Stimulated activated CD8-positive, alpha-beta memory T cell treated with anti-CD3 and anti-CD28 coated beads, Interleukin-4, amount 100 ng/mL, for 48 hours (primary cell): ENCODE measurements at regions not wholly inside any gene's neighbourhood (a gene's known extent, or its start where the extent isn't known, plus 50 kb on each side); places are given as distances from the start of the nearest gene placed in this dataset.

Experiments used
- DNase-seq: peaks from one replicate; pipeline ENCODE4 v3.0.0-alpha.2; 2020

- DNase-seq: no peak
These were observed 112.0 kb downstream of the TMCO5A start for GRCh38 chr15:38046257-38047051.

- DNase-seq: no peak
These were observed 113.6 kb downstream of the TMCO5A start for GRCh38 chr15:38048001-38048455.

- DNase-seq: no peak
These were observed 115.5 kb downstream of the TMCO5A start for GRCh38 chr15:38049891-38050290.

- no peak for DNase-seq
These were observed 116.3 kb downstream of the TMCO5A start for GRCh38 chr15:38050529-38051448.

GRCh38 chr15:38053205-38053604, 118.8 kb downstream of the TMCO5A start:
- DNase-seq: no peak

GRCh38 chr15:38053776-38054175, 119.3 kb downstream of the TMCO5A start:
- no peak for DNase-seq

- DNase-seq: no peak
These were observed 120.0 kb downstream of the TMCO5A start for GRCh38 chr15:38054488-38054887.

- no peak for DNase-seq
These were observed 124.2 kb downstream of the TMCO5A start for GRCh38 chr15:38058596-38059075.

GRCh38 chr15:38059665-38060064, 125.2 kb downstream of the TMCO5A start:
- no peak for DNase-seq

- DNase-seq: no peak
These were observed 127.6 kb downstream of the TMCO5A start for GRCh38 chr15:38061856-38062649.

- no peak for DNase-seq
These were observed 128.3 kb downstream of the TMCO5A start for GRCh38 chr15:38062696-38063095.

- no peak for DNase-seq
These were observed 131.4 kb downstream of the TMCO5A start for GRCh38 chr15:38065721-38066345.

GRCh38 chr15:38066612-38067011, 132.2 kb downstream of the TMCO5A start:
- DNase-seq: no peak

GRCh38 chr15:38068626-38069391, 134.4 kb downstream of the TMCO5A start:
- DNase-seq: peak; percentile 30

- DNase-seq: no peak
These were observed 135.1 kb downstream of the TMCO5A start for GRCh38 chr15:38069511-38070011.

- DNase-seq: no peak
These were observed 136.3 kb downstream of the TMCO5A start for GRCh38 chr15:38070778-38071177.

GRCh38 chr15:38071211-38071972, 137.0 kb downstream of the TMCO5A start:
- no peak for DNase-seq

GRCh38 chr15:38072007-38072347, 137.5 kb downstream of the TMCO5A start:
- DNase-seq: no peak

- peak; percentile 43 for DNase-seq
These were observed 138.1 kb downstream of the TMCO5A start for GRCh38 chr15:38072348-38073177.
